Choroid plexus epithelial cell (primary cell): ENCODE measurements at regions not wholly inside any gene's neighbourhood (a gene's known extent, or its start where the extent isn't known, plus 50 kb on each side); places are given as distances from the start of the nearest gene placed in this dataset.

Experiments
- DNase-seq: peaks from one replicate; pipeline ENCODE4 v3.0.0-alpha.2; 2010; ENCODE audit warnings: low read depth
- H3K4me3 ChIP-seq: 2 replicates; pipeline ENCODE4 v1.5.1; 2011; ENCODE audit warnings: low read depth, mild to moderate bottlenecking, control low read depth, low read length, moderate library complexity
- CTCF ChIP-seq: conservative IDR thresholded peaks from 2 replicates; pipeline ENCODE4 v1.5.1; 2011; ENCODE audit warnings: low read depth, mild to moderate bottlenecking, control low read depth, inconsistent platforms, low read length, moderate library complexity

DNA sequence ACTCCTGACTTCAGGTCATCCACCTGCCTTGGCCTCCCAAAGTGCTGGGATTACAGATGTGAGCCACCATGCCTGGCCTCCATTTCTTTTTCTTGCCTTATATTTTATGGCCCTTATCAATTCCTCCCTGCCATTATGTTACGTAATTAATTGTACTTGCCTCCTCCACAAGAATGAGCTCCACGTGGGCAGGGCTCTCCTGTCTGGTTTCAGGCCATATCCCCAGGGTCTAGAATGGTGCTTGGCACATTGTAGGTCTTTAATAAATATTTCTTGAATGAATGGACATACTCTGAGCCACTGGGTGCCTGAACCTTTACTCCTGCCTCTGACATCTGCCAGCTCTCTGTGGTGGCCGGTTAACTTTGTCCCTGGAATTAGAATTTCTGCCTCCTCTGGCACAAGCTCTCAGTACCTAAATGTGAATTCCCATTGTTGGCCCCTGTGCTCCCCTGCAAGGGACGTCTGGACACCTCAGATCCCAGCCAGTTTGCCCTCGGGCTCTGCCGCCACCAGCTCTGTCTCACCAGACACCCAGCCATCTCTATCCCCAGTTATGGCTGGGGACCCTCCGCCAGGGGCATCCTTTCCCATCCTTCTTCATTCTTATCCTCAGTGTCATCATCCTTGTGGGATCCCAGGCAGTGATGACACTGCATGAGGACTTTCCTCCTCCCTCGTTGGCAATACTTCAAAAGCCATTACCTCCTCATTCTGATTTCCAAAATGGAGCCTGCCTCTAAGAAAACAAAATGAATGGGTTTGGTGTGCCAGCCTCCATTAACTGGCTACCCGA, 165.6 kb upstream of the SMAD3 start:
- TF ChIP-seq CTCF: no peak
- H3K4me3 ChIP-seq: no peak overlapping the region
- DNase-seq: no peak

- H3K4me3 ChIP-seq: no peak overlapping the region
- DNase-seq: no peak
- no peak for TF ChIP-seq CTCF
Observed at GRCh38 chr15:66900586-66901310, 164.7 kb upstream of the SMAD3 start.

- H3K4me3 ChIP-seq: no peak overlapping the region
- DNase-seq: peak; percentile 54
- TF ChIP-seq CTCF: no peak
Observed at GRCh38 chr15:66901336-66902100, 163.9 kb upstream of the SMAD3 start.

DNA sequence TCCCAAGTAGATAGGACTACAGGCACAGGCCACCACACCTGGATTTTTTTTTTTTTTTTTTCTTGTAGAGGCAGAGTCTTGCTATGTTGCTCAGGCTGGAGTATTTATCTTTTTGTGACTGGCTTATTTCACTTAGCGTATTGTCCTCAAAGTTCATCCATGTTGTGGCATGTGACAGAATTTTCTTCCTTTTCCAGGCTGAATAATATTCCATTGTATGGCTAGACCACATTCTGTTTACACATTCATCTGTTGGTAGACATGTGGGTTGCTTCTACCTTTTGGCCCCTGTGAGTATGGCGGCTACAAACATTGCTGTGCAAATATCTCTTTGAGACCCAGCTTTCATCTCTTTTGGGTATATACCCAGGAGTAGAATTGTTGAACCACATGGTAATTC, 160.2 kb upstream of the SMAD3 start:
- no peak overlapping the region for H3K4me3 ChIP-seq
- TF ChIP-seq CTCF: no peak
- no peak for DNase-seq

DNA sequence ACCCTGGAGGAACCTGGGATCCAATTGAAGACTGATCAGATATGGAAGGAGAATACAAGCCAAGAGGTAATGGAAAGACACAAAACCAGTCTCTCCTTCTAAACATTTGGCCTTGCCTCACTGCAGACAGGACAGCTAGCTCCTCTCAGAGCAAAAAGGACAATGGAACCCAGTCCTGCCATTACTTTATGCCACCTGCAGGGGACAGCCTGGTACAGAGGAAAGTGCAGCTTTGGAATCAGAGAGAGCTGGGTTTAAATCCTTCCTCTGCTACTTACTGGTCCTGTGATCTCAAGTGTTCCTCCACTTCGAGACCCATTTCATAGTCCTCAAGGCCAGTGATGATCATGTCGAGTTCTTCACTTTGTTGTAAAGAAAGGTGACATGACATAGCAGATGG, 159.4 kb upstream of the SMAD3 start:
- H3K4me3 ChIP-seq: no peak overlapping the region
- no peak for TF ChIP-seq CTCF
- no peak for DNase-seq

GRCh38 chr15:66906668-66907614, 158.5 kb upstream of the SMAD3 start:
- no peak for TF ChIP-seq CTCF
- no peak for DNase-seq
- no peak overlapping the region for H3K4me3 ChIP-seq
